Left lobe of liver (tissue), 2 donors: ENCODE measurements at regions not wholly inside any gene's neighbourhood (a gene's known extent, or its start where the extent isn't known, plus 50 kb on each side); places are given as distances from the start of the nearest gene placed in this dataset.
"Not testable (repeated sequence)": the region's sequence is repeated elsewhere in the genome, so short reads cannot be mapped to it uniquely, and the experiment has no call there.

ENCODE experiments used
- ATAC-seq: fragments of 200-7000 bp; cut with Tn5 transposase; one replicate; pipeline ENCODE4 v1.9.1; 2020; ENCODE audit warnings: mild to moderate bottlenecking, moderate library complexity
- DNase-seq: peaks from one replicate; pipeline ENCODE4 v3.0.0-alpha.2; 2020; ENCODE audit warnings: low spot score
- donor health status: DM: no; HTN: no; CAD: no; lungs with moderate emphysema.
- donor health status: DM: no; HTN: yes; CAD: no.

DNA sequence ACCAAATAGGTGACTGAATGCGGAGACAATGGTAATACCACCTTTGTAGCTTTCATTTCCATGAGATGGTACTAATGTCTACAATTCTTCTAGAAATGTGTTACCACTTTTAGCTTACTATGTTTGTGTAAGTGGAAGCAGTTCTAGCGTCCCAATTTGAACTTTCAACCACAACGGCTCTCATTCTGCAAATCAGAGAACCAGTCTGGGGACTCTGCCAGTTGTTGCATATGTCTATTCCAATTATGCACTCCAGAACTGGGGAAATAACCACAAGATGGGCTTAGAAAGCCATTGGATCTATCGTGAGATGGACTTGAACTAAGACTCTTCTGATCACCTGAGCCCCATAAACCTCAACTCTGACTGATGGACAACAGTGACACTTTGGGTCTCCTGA lies 862.3 kb downstream of the SLITRK1 start:
- ATAC-seq (no peak), DNase-seq (no peak)

DNA sequence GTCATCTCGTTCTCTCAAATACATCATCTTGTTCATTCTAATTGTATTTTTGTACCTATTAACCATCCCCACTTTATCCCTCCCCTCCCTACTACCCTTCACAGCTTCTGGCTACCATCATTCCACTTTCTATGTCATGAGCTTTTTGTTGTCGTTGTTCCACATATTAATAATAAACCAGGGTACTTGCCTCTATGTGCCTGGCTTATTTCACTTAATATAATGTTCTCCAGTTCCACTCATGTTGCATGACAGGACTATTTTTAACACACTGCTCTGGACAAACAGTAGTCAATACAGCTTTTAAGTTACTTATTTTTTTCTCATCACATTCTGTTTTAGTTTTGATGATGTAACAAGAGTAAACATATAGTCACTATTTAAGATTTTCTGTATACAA lies 872.3 kb downstream of the SLITRK1 start:
- no peak for DNase-seq

DNA sequence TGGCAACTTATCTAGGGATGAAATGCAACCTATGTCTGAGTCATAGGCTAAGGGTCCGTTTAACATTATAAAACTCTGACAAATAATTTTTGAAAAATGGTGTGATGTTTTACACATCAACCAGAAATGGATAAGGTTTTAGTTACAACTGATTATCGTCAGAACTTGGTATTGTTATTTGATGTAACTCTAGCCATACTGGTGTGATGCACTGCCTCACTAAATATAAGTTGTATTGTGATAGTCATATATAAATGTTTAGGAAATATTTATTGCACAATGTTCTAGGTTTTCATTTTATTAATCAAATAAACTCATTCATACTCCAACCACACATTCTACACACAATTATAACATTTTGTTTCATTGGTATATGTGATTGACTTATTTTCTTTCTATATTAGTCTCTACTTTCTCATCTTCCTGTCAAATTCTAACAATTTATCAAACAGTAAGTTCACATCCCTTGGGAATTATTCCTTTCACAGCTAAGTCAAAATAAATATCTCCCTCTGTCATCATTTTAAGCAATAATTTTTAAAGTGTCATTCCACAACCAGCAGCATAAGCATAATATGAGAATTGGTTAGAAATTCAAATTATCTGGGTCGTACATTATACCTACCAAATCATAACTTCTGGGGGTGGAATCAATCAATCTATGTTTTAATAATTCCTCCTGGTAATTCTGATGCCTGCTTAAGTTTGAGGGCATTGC lies 873.9 kb downstream of the SLITRK1 start:
- DNase-seq = no peak
- no peak for ATAC-seq

More for the DNA sequence above, 872.3 kb downstream of the SLITRK1 start:
- no peak for ATAC-seq

DNA sequence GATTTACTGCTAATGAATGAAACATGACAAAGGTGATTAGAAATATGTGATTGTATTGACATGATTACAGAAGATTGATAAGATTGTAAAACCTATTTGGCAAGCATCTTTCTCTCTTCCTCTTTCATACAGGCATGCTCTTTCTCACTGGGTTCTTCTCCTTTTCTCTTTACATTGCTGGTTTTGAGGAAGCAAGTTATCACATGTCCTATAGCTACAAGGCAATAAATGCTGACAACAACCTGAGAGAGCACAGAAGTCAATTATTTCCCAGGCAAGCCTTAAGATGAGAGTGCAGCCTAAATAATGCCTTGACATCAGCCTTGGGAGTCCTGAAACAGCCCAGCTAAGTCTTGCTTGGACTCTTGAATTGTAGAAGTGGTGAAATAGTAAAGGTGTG lies 875.0 kb downstream of the SLITRK1 start:
- ATAC-seq = no peak

DNA sequence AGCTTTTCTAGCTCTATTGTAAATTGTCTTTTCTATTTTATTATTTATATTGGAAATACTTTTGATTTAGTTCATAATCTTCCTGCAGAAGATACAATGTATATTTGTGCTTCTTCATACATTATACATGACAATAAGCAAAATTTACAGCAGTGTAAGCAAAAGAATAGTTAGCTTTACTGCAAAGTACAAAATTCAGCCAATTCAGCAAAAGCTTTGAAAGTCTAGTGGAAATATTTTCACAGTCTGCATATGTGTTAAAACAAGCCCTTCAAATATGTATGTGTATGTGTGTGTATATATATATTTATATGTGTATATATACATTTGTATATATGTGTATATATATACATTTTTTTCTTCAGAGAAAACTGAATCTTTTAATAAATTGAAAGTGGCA lies 879.1 kb downstream of the SLITRK1 start:
- ATAC-seq (no peak), DNase-seq (no peak)

More for the DNA sequence above, 875.0 kb downstream of the SLITRK1 start:
- DNase-seq = no peak

DNA sequence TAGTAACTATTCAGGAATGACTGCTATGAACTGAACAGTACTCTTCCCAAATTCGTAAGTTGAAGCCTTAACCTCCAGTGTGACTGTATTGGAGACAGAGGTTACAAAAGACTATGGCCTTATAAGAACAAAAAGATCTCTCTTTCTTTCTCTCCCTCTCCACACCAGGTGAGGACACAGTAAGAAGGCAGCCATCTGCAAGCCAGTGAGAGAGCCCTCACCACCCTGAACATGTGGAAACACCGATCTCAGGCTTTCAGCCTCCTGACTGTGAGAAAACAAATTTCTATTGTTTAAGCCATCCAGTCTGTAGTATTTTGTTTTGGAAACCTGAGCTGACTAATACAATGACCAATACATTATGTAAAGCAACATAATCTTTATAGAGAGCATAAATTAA lies 888.9 kb downstream of the SLITRK1 start:
- no peak for ATAC-seq
- DNase-seq = no peak

DNA sequence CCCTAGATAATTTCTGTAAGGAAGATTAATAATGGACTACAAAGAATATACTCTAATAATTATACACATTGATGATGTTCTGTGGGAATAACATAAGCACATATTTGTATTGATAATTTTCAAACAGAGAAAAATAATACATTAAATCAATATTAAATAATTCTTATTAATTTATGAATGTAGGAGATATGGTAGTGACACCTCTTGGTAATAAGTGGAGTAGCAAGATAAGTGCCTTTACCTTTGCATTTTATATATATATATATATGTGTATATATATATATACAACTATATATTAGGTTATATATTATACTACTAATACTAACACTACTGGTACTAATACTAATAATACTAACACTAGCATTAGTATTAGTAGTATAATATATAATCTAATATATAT lies 905.8 kb downstream of the SLITRK1 start:
- ATAC-seq (no peak), DNase-seq (no peak)

DNA sequence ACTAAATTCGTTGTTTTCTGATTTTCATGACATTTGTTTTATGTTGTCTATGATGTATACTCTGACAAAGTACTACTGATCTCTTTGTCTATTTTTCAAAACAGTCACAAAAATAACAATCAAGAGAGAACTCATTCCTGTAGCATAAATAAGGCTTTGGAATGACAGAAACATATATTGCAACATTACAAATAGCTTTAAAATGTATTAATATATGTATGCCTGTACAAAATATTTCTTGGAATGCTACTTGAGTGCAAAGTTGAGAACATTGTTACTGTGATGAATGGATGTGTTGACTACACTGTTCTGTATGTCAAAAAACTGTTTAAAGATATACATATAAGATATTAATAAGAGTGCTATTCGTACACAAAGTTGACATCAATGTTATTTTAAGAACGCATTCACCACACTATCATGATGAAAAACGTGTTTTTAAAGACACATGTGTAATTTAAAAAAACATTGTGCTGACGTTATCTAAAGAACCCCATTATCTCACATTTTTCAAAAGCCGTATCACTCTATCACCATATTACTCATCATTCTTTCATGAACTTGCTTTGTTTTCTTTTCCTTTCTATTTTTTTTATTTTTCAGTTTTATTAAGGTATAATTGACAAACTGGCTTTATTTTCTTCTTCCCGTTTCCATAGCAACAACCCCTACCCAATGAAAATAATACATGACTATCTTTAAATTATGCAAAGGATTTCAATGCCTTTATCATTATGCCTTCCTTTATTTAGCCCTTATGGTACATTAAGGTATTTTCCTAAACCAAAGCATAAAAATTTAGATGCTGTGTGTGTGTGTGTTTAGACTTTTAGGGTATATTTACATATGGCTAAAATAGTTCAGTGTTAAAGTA lies 918.8 kb downstream of the SLITRK1 start:
- ATAC-seq (no peak), DNase-seq (no peak)

DNA sequence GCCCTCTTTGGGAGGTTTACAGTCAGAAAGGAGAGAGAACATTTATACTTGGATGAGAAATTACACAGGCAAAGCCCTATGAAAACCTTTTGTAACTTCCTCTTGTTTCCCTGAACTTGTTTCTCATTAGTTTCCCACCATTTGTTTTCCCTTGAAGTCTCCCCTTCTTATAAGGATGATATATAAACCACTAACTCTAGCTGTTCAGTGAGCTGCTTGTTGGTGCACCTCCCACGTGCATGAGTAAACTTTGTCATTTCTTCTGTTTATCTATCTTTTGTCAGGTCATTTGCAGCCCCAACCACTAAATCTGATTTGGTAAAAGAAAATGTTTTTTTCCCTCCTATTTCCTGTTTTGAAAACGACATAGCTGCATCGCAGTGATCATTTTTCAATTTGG lies 919.9 kb downstream of the SLITRK1 start:
- DNase-seq (no peak), ATAC-seq (no peak)

DNA sequence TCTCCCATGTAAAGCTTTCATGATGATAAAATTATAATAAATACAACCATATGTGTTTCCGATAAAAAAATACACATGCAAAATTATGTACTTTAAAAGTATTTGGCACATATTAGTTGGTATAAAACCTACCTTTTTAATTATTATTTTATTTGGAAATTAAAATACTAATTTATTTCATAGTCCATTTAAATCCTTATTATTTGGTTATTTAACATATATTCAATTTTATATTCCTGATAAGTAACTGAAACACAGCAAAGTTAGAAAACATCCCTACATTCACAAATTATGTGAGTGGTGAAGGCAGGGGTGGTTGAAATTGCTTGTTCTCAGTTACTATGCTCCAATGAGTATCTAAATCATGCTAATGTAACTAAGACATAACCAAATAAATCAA lies 920.5 kb downstream of the SLITRK1 start:
- DNase-seq (no peak), ATAC-seq (no peak)

DNA sequence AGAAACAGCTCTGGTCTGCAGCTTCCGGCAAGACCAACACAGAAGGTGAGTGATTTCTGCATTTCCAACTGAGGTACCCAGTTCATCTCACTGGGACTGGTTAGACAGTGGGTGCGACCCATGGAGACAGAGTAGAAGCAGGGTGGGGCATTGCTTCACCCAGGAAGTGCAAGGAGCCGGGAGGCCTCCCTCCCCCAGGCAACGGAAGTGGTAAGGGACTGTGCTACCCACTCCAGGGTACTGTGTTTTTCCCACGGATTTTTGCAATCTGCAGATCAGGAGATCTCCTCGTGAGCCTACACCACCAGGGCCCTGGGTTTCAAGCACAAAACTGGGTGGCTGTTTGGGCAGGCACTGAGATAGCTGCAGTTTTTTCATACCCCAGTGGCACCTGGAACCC lies 929.9 kb downstream of the SLITRK1 start:
- not testable (repeated sequence) for ATAC-seq, DNase-seq

DNA sequence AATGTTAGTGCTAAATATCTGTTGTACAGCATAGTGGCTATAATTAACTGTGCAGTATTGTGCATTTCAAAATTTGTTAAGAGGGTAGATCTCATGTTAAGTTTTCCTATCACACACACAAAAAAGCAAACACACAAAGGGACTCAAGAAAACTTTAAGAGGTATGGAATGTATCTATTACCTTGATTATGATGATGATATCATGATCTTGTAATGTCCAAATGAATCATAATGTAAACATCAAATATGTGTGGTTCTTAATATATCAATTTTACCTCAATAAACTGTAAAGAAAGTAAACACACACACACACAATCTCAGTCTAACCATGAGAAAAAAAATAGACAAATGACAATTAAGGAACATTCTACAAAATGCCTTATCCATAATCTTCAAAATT lies 934.6 kb downstream of the SLITRK1 start:
- DNase-seq = no peak

DNA sequence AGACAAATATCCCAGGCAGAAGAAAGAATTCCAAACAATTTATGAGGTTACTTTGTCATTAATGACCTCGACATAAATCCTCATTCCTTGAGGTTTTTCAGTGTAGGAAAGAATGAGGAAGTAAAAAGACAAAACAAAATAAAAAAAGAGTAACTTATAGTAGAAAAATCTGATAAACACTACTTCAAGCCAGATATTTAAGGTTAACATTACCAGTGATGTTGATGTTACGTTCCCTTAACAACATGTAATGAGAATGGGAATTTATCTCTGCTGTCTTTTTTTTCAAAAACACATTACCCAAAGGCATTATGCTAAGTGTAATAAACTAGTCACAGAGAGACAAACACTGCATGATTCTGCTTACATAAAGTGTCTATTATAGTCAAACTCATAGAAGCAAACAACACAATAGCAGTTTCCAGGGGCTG lies 935.1 kb downstream of the SLITRK1 start:
- DNase-seq (no peak), ATAC-seq (no peak)

More for the DNA sequence above, 934.6 kb downstream of the SLITRK1 start:
- ATAC-seq = no peak

DNA sequence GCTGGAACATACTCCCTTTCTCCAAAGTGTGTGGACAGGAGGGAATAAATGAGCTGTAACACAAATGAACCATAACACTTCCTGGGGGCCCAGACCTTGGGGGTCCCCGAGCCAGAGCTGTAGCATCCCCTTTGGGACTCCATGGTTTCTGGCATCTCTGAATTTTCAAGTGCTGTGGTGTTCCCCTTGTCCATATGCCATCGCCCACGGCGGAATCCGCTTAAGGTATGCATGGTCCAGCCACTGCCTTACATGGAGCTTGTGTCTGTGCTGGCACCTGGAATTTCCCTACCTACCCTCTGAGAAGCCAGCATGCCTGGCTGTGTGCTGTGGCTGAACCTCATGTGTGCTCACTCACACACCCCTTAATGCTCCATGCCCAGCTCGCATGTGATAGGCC lies 943.6 kb downstream of the SLITRK1 start:
- no peak for ATAC-seq
- no peak for DNase-seq

DNA sequence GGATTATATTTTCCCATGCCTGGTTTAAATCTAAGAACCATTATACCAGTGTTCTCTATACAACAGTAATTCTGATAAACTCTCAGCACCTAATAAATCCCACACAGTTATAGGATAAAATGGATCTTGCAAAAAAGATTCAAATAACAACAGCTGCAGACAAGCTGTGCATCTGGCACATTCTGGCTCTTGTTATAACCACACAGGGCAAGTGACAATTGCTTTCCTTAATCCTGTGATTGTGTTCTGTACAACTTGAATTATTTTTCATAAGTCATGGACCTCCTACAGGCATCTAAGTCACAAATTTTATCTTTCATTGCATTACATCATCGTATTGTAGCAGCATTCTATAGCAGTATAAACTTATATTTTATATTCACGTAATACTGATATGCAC lies 948.3 kb downstream of the SLITRK1 start:
- ATAC-seq (no peak), DNase-seq (no peak)

DNA sequence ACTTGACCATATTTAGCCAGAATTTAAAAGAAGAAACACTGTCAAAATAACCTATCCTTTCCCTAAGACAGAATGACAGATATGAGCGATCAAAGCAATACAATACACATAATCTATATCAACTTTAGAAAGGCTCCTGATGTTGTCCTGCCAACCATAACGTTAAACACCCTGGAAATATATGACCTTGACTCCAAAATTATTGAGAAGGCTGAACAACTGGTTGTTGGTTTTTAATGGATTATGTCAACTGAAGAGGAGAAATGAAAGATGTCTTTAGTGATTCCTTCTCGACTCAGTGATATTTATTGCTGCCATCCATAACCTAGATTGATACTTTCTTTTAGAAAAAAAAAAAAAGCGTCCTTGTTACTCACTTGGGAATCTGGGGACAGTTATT lies 957.2 kb downstream of the SLITRK1 start:
- ATAC-seq (no peak), DNase-seq (no peak)

DNA sequence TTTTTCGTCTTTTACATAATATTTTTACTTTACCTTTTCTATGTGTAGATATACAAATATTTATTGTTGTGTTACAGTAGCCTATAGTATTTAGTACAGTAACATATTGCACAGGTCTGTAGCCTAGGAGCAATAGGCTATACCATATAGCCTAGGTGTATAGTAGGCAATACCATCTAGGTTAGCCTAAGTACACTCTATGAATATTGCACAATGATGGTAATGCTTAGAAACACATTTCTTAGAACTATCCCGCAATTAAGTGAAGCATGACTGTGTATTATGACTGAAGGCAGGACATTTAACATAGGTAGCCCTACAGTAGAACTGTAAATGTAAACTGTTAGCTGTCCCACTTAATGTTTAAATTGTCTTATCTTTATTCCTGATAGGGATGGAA lies 964.3 kb downstream of the SLITRK1 start:
- no peak for ATAC-seq
- DNase-seq = no peak

DNA sequence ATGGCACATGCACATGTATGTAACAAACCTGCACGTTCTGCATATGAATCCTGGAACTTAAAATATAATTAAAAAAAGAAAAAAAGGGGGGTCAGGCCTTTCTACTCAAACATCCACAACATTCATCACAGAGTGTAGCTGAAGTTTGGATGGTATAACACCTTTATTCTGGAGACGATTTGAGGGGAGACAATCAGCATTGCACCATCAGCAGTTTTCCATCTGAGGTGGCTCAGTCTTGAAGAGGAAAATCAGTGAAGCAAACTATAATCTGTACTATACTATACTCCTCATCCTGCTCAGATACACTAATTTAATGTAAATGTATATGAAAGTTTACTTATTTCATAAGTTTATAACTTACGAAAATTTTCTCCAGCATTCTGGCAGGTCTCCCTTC lies 969.7 kb downstream of the SLITRK1 start:
- DNase-seq (no peak), ATAC-seq (no peak)

DNA sequence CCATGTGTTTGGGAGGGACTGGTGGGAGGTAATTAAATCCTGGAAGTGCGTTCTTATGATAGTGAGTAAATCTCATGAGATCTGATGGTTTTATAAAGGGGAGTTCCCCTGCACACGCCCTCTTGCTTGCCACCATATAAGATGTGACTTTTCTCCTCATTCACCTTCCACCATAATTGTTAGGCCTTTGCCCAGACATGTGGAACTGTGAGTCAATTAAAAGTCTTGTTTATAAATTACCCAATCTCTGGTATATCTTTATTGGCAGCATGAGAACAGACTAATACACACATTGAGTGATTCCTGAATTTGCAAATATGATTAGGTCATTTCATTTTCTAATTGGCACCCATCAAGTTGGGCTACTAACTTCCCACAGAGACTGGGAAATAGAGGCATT lies 977.2 kb downstream of the SLITRK1 start:
- DNase-seq (no peak), ATAC-seq (no peak)

DNA sequence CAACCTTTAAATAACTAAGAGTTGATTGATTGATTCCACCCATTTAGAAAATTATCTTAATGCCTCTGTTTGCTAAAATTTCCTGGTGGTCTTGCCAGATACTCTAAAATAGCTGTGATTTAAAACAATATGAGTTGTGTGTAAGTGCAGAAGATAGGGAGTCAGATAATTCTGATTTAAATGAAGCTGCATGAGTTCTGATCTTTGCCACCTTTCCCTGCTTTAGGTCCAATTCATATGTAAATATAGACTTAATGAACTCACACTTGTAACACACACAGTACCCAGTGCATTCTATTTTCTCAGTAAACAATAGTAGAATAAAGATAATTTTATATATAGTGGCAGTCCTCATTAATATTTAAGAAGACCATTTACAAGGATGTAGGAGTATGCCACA lies 981.8 kb downstream of the SLITRK1 start:
- no peak for ATAC-seq

DNA sequence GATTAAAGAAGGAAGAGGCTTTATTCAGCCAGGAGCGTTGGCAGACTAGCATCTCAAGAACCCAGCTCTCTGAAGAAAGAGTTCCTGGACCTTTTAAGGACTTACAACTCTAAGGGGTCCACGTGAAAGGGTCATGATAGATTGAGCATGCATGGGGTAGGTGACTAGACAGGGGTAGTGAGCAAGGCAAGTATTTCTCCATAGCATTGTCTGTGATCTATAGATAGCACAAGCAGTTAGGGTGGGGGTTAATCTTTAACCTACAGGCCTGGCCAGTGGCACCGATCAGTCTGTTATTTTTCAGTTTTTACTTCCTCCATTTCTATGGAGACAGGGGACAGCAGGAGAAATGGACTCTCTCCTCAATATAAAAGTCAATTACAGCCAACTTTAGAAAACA lies 983.7 kb downstream of the SLITRK1 start:
- DNase-seq = no peak
- no peak for ATAC-seq

More for the DNA sequence above, 981.8 kb downstream of the SLITRK1 start:
- DNase-seq = no peak

DNA sequence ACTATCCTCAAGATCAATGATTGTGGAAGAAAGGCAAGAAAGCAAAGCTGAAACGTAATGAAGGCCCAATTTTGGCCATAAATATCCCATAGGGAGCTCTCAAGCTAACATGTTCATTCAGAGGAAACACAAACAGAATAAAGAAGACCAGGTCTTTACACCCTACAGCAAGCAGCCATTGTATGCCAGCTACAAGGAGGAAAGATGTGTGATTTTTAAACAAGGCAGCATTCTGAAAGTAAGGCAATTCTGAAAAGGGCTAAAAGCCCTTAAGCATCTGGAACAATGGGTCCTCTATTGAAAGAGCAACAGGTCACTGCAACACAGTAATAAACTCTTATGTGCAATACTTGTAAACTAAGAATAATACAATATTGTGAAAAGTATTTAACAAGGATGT lies 1002.4 kb downstream of the SLITRK1 start:
- DNase-seq (no peak), ATAC-seq (no peak)
